Aorta (tissue), 5 donors: ENCODE measurements at regions not wholly inside any gene's neighbourhood (a gene's known extent, or its start where the extent isn't known, plus 50 kb on each side); places are given as distances from the start of the nearest gene placed in this dataset.

ENCODE experiments used
- ATAC-seq: fragments of 200-7000 bp; cut with Tn5 transposase; one replicate; pipeline ENCODE4 v1.9.1; 2022; ENCODE audit warnings: moderate library complexity; ENCODE audit not compliant: low FRiP score
- DNase-seq, 2 donors: peaks; one replicate each; pipeline ENCODE4 v3.0.0-alpha.2; 2020
- H3K27ac ChIP-seq, 2 donors: one replicate each; pipeline ENCODE4 v1.5.1; 2013; ENCODE audit warnings: low read length in 2 of 2, mild to moderate bottlenecking in 2 of 2, moderate library complexity in 2 of 2, control low read depth in 1 of 2, inconsistent platforms in 1 of 2, low read depth in 1 of 2
- H3K27me3 ChIP-seq, 2 donors: one replicate each; pipeline ENCODE4 v1.6.1; 2013; ENCODE audit warnings: control low read depth in 1 of 2, low read length in 1 of 2, mild to moderate bottlenecking in 1 of 2, moderate library complexity in 1 of 2; ENCODE audit not compliant: insufficient read depth in 2 of 2, control insufficient read depth in 1 of 2
- H3K36me3 ChIP-seq, 2 donors: one replicate each; pipeline ENCODE4 v1.6.1; 2013; ENCODE audit warnings: control low read depth in 1 of 2, low read length in 1 of 2, mild to moderate bottlenecking in 1 of 2; ENCODE audit not compliant: insufficient read depth in 2 of 2, control insufficient read depth in 1 of 2
- H3K4me1 ChIP-seq, 2 donors: one replicate each; pipeline ENCODE4 v1.6.1; 2013; ENCODE audit warnings: low read length in 2 of 2, control low read depth in 1 of 2, mild to moderate bottlenecking in 1 of 2, moderate library complexity in 1 of 2; ENCODE audit not compliant: insufficient read depth in 2 of 2, control insufficient read depth in 1 of 2
- H3K4me3 ChIP-seq, 2 donors: one replicate each; pipeline ENCODE4 v1.5.1; 2013; ENCODE audit warnings: low read length in 2 of 2, control low read depth in 1 of 2, mild to moderate bottlenecking in 1 of 2
- H3K9me3 ChIP-seq: one replicate; pipeline ENCODE4 v1.6.1; 2013; ENCODE audit warnings: mild to moderate bottlenecking, low read length; ENCODE audit not compliant: control insufficient read depth
- WGBS, 2 donors: extraction: QIAGEN DNeasy Blood & Tissue Kit; methylation state at CpG; one replicate each; pipeline ENCODE4 v1.1.7; 2013; 5-methylcytosine and 5-hydroxymethylcytosine counted together
- intact Hi-C, 2 donors: fragments of 100-400 bp; cut with DNase I; formaldehyde crosslinking; loops; one replicate each; pipeline versions ENCODE4 v1.14.2 to v1.15.0; 2022
- donor health status: healthy with polysubstance abuse.
- donor health status: Bipolar disorder and iron deficiency.
- donor health status: DM: no; HTN: no; CAD: no.
- donor health status: DM: no; HTN: no; CAD: no.
- donor health status: DM: yes; HTN: yes; CAD: no.

DNA sequence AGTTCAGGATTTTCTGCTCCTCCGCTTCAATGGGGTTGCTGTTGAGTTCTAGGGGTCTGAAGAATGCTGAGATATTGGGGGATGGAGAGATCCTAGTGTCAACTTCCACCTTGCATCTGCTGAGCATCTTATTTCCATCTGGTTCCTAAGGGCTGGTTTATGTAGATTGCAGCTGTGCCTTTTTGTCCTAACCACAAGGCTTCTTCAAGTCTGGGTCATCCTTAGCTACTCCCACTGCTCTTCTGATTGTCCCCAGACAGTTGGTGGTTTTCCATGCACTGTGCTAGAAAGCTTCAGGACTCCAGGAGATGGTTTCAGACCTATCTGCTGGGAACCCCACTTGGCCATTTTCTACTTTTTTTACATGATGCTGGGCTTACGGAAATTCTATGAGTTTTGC is 125.0 kb downstream of the IL20RB start:
- H3K27me3 ChIP-seq: no peaks in the 10 kb centered on the region
- H3K9me3 ChIP-seq: no peaks in the 10 kb centered on the region
- no peaks in the 10 kb centered on the region for H3K4me1 ChIP-seq
- WGBS, 2 donors: 84 to 86% methylated on average over 2 of the region's 2 CpGs
- no peaks in the 10 kb centered on the region for H3K36me3 ChIP-seq
- no peak for ATAC-seq
- no peak overlapping the region for H3K27ac ChIP-seq
- no peak for DNase-seq
- no peak overlapping the region for H3K4me3 ChIP-seq
- intact Hi-C loops: no loop called here

DNA sequence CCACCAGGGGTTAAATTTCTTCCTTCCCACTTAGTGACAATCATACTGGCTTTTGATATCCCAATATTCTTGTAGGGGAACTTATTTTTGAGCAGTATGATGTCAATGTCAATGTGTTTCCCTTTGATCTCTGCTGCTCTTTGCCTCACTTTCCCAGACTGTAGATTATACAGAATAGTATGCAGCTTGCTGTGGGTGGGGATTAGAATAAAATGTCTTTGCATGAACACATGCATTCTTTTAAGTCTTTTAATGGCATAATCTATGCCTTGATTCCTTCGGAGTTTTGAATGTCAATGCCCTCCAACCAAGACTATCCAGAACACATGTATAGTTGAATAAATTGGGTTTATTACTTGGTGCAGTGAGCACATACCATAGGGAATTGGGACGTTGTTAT is 125.5 kb downstream of the IL20RB start:
- no peak overlapping the region for H3K27ac ChIP-seq
- H3K36me3 ChIP-seq: no peaks in the 10 kb centered on the region
- H3K4me3 ChIP-seq: no peak overlapping the region
- no peaks in the 10 kb centered on the region for H3K27me3 ChIP-seq
- H3K4me1 ChIP-seq: no peaks in the 10 kb centered on the region
- ATAC-seq (no peak), DNase-seq (no peak)
- intact Hi-C loops: no loop called here
- H3K9me3 ChIP-seq: no peaks in the 10 kb centered on the region
- 69 to 75% methylated on average over 2 of the region's 2 CpGs for WGBS, 2 donors

DNA sequence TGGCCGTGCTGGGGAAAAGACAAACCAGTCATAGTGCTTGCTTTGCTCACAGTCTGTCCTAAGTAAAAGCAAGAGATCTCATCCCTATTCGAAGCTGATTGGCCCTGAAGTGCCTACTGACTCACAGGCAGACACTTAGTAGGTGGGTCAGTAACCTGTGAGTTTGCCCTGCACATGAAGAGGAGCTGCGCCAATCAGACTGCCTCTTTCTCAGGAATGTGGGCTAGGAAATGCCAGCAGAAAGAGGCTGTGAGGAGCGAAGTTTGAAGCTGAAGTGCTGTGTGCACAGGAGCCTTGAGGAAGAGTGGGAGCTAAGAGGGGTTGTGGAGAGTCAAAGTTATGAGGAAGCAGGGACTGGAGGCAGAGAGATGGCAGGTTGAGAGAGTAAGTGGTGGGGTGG is 126.8 kb downstream of the IL20RB start:
- DNase-seq (no peak), ATAC-seq (no peak)
- Histone ChIP-seq H3K27ac (no peak overlapping the region), H3K4me3 (no peak overlapping the region), H3K36me3 (no peaks in the 10 kb centered on the region), H3K4me1 (no peaks in the 10 kb centered on the region), H3K9me3 (no peaks in the 10 kb centered on the region), H3K27me3 (no peaks in the 10 kb centered on the region)
- intact Hi-C loops: no loop called here
- 52 to 58% methylated on average over 4 of the region's 4 CpGs for WGBS, 2 donors

DNA sequence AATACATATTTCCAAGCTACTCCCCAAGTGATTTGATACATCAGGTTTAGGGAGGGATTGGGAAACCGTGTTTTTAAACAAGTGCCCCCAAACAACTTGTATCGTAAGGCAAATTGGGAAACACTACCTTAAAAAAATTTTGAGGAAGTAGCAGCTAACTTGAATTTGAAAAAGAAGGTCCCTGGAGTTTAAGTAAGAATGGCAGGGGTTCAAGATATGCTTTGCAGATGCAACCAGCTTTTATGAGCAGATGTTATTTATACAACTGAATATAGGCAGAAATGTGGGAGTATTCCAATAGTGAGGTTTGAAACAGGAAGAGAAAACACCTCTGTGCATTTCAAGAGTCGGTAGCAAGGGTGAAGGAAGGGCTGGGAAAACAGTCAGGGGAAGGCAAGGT is 139.6 kb downstream of the IL20RB start:
- WGBS, 2 donors: 52 to 56% methylated on average over 3 of the region's 3 CpGs
- no peaks in the 10 kb centered on the region for H3K36me3 ChIP-seq
- intact Hi-C loops: no loop called here
- DNase-seq (no peak), ATAC-seq (no peak)
- no peaks in the 10 kb centered on the region for H3K27me3 ChIP-seq
- H3K9me3 ChIP-seq: no peaks in the 10 kb centered on the region
- H3K4me1 ChIP-seq: no peaks in the 10 kb centered on the region
- H3K4me3 ChIP-seq: no peak overlapping the region
- no peak overlapping the region for H3K27ac ChIP-seq

DNA sequence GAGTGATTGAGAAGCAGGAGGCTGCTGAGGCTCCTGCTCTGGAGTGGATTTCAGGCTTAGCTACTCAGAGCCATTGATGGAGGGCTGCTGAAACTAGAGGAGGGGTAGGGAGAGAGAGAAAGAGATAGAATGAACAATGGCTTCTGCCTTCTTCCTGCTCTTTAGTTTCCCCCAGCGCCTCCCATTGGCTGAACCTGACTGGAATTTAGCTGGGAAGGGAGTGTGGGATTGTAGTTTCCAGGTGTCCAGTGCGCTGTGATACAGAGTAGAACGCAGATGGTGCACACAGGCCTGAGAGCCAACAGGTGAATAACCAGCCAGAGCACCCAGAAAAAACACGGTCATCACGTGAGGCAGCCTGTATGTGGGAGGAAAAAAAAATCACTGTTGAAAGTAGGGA is 140.1 kb downstream of the IL20RB start:
- H3K27me3 ChIP-seq: no peaks in the 10 kb centered on the region
- 62 to 74% methylated on average over 5 of the region's 5 CpGs for WGBS, 2 donors
- H3K36me3 ChIP-seq: no peaks in the 10 kb centered on the region
- DNase-seq (no peak), ATAC-seq (no peak)
- H3K27ac ChIP-seq: no peak overlapping the region
- no peaks in the 10 kb centered on the region for H3K4me1 ChIP-seq
- intact Hi-C loops: no loop called here
- H3K9me3 ChIP-seq: no peaks in the 10 kb centered on the region
- H3K4me3 ChIP-seq: no peak overlapping the region

DNA sequence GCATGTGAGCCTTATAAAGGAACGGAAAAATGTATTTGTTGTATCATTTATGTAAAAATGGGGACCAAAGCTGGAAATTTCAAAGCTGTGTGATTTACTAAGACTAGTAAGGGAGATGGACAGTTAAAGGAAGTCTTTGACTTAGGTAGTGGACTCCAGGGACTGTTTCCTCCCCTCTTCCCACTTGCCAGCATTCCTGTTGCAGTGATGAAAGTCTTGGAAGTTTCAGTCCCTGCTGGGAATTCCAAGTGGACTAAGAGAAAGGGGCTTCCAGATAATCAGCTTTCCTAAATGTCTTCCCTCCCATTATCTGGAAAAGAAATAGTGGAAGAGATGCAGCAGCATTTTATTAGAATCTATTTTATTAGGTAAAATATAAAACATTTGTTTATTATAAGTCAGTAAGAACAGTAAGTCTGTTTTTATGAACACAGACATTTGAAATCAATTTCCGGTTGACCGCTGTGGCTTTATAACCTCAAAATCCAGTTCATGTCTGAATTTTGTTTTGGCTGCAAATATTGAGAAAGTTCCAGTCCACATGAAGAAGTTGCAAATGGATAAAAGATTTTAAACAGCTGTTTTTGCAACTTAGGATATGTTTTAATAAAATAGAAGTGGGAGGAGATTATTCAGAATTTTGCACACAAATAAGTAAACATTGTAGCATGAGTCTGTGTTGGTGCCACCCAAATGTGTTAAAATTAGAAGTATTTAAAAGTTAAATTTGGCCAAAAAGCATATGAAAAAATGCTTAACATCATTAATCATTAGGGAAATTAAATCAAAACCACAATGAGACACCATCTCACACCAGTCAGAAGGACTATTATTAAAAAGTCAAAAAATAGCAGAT is 141.8 kb downstream of the IL20RB start:
- H3K27me3 ChIP-seq: no peaks in the 10 kb centered on the region
- H3K27ac ChIP-seq: no peak overlapping the region
- intact Hi-C loops: loop anchor here (10.0 kb wide), 2 partner anchors 875 to 955 kb away; no protein-coding TSS in a partner anchor
- 81 to 86% methylated on average over 3 of the region's 3 CpGs for WGBS, 2 donors
- no peak overlapping the region for H3K4me3 ChIP-seq
- ATAC-seq (no peak), DNase-seq (no peak)
- no peaks in the 10 kb centered on the region for H3K36me3 ChIP-seq
- H3K9me3 ChIP-seq: no peaks in the 10 kb centered on the region
- no peaks in the 10 kb centered on the region for H3K4me1 ChIP-seq

DNA sequence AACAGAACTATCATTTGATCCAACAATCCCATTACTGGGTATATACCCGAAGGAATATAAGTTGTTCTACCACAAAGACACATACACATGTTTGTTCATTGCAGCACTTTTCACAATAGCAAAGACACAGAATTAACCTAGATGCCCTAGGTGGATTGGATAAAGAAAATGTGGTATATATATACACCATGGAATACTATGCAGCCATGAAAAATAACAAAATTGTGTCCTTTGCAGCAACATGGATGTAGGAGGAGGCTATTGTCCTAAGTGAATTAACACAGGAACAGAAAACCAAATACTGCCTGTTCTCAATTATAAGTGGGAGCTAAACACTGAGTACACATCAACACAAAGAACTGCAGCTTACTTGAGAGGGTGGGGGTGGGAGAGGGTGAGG is 142.5 kb downstream of the IL20RB start:
- no peaks in the 10 kb centered on the region for H3K27me3 ChIP-seq
- no peak for ATAC-seq
- no peaks in the 10 kb centered on the region for H3K4me1 ChIP-seq
- no peak for DNase-seq
- no peaks in the 10 kb centered on the region for H3K9me3 ChIP-seq
- no peak overlapping the region for H3K4me3 ChIP-seq
- 95 to 100% methylated on average over 1 of the region's 1 CpG for WGBS, 2 donors
- no peak overlapping the region for H3K27ac ChIP-seq
- intact Hi-C loops: loop anchor here (10.0 kb wide), 2 partner anchors 874 to 954 kb away; no protein-coding TSS in a partner anchor
- no peaks in the 10 kb centered on the region for H3K36me3 ChIP-seq

DNA sequence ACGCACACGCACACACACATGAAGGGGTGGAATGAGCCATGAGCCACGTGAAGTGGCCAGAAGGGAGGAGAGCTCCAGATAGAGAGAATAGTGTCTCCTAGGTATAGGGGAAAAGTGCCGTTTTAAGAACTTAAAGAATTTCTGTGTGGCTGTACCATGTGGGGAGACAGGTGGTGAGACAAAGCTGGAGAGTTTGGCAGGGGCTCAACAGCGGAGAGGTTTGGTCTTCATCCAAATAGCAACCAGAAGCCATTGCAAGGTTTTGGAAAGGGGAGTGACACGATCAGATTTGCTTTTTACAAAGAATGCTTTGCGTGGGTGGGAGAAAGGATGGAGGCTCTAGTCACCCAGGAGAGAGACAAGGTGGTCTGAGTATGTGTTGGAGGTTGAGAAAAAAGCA is 146.0 kb downstream of the IL20RB start:
- ATAC-seq (no peak), DNase-seq (no peak)
- intact Hi-C loops: loop anchor here (10.0 kb wide), 2 partner anchors 871 to 951 kb away; no protein-coding TSS in a partner anchor
- Histone ChIP-seq H3K9me3 (no peaks in the 10 kb centered on the region), H3K27ac (no peak overlapping the region), H3K27me3 (no peaks in the 10 kb centered on the region), H3K4me1 (no peaks in the 10 kb centered on the region), H3K4me3 (no peak overlapping the region), H3K36me3 (no peaks in the 10 kb centered on the region)
- 67 to 68% methylated on average over 7 of the region's 7 CpGs for WGBS, 2 donors
